ENCODE measurements at regions not wholly inside any gene's neighbourhood (a gene's known extent, or its start where the extent isn't known, plus 50 kb on each side); places are given as distances from the start of the nearest gene placed in this dataset.
"Not testable (repeated sequence)": the region's sequence is repeated elsewhere in the genome, so short reads cannot be mapped to it uniquely, and the experiment has no call there.

- DNase-seq: no peak
These were observed 180.5 kb upstream of the DTNA start for GRCh38 chr18:34529358-34530335.

DNA sequence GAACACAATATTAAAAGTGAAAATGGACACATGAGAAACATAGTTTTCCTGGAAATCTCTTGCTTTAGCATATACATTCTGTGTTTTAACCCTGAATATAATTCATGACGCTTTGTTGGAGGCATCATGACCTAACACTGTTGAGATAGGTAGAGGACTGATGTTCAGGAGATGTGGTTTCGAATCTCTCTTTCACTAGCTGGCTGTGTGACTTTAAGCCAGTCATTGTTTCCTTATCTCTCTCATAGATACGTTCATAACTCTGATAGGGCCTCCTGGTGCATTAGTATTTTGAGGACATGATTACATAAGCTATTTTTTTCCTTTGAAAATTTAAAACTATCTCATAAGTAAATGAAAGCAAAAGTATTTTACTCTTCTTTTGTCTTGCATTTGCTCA lies 179.0 kb upstream of the DTNA start:
- no peak for DNase-seq

GRCh38 chr18:34534642-34535041 lies 175.5 kb upstream of the DTNA start:
- DNase-seq: not testable (repeated sequence)

DNA sequence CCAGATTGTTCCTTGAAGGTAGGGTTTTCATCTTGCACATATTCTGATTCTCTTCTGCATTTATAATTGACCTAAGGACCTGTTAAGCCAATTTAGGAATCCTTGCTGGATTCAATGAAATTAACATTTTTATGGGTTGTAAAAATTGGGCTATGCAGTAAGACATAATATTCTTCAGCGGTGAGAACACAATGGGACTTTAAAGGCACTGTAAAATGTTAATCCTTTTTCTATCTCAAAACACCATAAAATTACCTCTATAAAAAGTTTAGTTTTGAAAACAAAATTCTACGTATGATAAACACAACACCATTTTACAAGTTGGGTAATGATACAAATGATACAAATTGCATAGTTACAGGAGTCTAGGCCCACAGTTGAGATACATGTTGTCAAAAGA lies 169.2 kb upstream of the DTNA start:
- no peak for DNase-seq

DNA sequence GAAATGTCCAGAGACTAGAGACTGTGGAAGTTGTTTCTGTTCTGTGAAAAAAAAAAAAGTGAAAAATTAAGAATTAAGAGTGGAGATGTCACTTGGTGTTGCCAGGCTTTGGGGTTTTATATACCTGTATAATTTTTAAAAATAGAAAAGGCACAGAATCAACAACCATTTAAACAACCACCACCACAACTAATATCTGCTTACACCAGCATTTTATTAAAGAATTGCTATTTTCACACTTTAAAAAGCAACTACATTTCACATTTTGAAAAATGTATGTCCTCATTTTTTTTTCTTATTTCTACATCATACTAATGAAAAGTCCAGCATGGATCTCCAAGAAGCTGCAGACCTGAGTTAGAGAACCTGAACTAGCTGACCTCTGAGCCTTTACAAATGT lies 167.5 kb upstream of the DTNA start:
- DNase-seq: no peak

DNA sequence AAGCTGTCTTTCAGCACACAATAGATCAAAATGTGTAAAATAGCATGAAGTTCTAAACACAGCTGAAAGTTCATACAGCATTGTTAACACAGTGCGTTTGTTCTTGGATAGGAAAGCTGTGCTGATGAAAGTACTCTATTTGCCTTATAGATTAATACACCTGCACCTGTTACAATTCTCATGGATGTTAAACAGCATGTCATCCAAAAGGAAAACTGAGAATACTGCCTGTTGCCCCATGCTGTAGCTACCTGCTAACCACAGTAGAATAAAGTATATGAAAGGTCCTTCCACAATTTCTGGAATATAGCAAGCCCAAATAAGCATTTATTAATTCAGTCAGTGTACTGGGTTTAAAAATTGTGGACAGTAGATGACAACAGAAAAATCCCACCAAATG lies 166.7 kb upstream of the DTNA start:
- no peak for DNase-seq

- no peak for DNase-seq
These were observed 166.2 kb upstream of the DTNA start for GRCh38 chr18:34543945-34544344.

- no peak for DNase-seq
These were observed 165.2 kb upstream of the DTNA start for GRCh38 chr18:34544930-34545329.

- no peak for DNase-seq
These were observed 161.8 kb upstream of the DTNA start for GRCh38 chr18:34548120-34548972.

DNA sequence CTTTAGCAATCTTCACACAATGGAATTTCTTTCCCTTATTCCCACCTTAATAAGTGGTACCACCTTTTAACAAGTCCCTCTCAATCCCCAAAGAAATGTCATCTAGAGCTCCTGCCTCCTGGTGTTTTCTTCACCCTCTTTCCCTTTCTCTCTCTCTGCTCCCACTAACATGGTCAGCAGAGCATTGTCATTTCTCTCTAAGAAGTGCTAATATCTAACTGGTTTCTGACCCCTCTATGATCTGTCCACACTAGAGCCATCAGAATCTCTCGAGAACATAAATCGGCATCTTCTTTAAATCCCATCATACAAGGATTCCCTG lies 161.2 kb upstream of the DTNA start:
- DNase-seq: no peak

- no peak for DNase-seq
These were observed 160.7 kb upstream of the DTNA start for GRCh38 chr18:34549367-34549766.

GRCh38 chr18:34550156-34550555 lies 159.9 kb upstream of the DTNA start:
- DNase-seq: no peak

DNA sequence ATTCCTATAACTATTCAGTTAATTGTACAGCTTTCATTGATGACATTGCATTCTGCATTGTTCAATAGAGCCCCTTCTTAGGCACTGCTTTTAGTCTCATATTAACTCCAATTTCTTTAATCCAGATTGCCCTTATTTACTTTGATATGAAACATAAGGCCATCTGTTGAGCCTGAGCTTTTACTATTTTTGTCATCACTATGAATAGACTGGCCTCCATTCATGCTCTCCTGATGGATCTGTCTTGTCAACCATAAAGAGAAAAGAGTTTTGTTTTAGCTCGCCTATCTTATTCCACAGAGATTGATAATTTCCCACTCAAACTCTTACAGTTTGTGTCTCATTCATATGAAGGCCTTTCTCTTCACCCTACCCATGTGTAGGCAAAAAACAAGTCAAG lies 159.2 kb upstream of the DTNA start:
- DNase-seq: no peak

- no peak for DNase-seq
These were observed 158.3 kb upstream of the DTNA start for GRCh38 chr18:34551824-34552223.

DNA sequence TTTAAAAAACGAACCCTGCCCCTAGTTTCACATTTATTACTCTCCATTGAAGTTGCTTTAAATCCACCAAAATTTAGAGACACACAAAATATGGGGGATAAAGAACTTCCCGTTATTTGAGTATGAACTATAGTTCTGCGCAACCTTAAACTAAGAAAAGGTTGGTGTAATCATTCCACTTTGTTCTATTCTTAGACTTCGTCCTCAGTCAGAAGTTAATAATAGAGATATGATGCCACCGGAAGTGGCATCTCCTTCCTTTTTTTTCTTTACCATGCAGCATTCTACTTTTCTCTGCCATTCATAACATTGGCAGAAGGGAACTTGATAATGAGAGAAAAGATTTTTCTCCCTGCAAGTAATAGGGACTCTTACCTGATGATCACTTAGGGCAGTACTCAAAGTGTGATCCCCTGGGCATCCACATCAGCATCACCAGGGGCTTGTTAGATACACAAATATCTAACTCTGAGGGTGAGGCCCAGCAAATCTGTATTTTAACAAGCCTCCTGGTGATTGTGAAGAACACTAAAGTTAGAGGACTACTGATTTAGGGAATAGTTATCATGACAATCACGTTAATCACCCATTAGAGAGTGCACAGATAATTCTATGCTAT lies 147.7 kb upstream of the DTNA start:
- DNase-seq: no peak

- no peak for DNase-seq
These were observed 142.2 kb upstream of the DTNA start for GRCh38 chr18:34567857-34568256.

GRCh38 chr18:34576622-34577021 lies 133.5 kb upstream of the DTNA start:
- DNase-seq: no peak

GRCh38 chr18:34583895-34584294 lies 126.2 kb upstream of the DTNA start:
- DNase-seq: no peak

- DNase-seq: no peak
These were observed 119.6 kb upstream of the DTNA start for GRCh38 chr18:34590503-34590902.

GRCh38 chr18:34591920-34592444 lies 118.1 kb upstream of the DTNA start:
- DNase-seq: no peak

- no peak for DNase-seq
These were observed 117.6 kb upstream of the DTNA start for GRCh38 chr18:34592481-34592880.

DNA sequence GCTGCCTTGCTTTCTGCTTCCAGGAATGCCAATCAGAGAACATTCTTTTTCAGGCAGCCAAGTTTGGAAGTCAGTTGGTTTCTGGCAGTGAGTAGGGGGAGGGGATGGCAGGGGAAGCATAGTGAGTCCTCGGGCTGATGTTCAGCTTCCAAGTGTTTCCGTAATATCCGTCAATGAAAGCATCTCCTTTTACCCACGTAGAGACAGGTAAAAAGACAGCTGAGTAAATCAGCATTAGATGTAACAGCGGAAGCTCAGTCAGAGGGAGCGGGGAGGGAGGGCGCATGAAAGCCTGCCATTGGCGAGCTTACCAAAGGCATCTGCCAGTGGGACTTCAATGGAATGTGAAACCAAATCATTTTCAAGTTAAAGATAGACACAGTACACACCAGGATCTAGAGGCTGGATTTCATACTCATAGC lies 117.1 kb upstream of the DTNA start:
- peak; percentile 70 for DNase-seq

GRCh38 chr18:34594266-34594665 lies 115.8 kb upstream of the DTNA start:
- DNase-seq: no peak

Data from fibroblast of upper back skin (primary cell).